HEK293T (cell line): ENCODE measurements at regions not wholly inside any gene's neighbourhood (a gene's known extent, or its start where the extent isn't known, plus 50 kb on each side); places are given as distances from the start of the nearest gene placed in this dataset.
A peak's percentile ranks its signal among the peaks of the same experiment; 100 is the strongest.
"Not testable (repeated sequence)": the region's sequence is repeated elsewhere in the genome, so short reads cannot be mapped to it uniquely, and the experiment has no call there.

ENCODE experiments used
- CTCF ChIA-PET: fragments of 350-600 bp; formaldehyde crosslinking; extraction: SDS; loops from one replicate; lab custom pipeline; 2021; ENCODE audit warnings: antibody characterized with exemption, inconsistent platforms; lab: Yijun Ruan, JAX
- POLR2A ChIA-PET: fragments of 350-600 bp; formaldehyde crosslinking; extraction: SDS; loops from one replicate; lab custom pipeline; 2020; ENCODE audit warnings: antibody characterized with exemption, inconsistent platforms; lab: Yijun Ruan, JAX
- DNase-seq: peaks from one replicate; pipeline ENCODE4 v3.0.0; 2012; ENCODE audit warnings: mixed read lengths; ENCODE audit errors: extremely low spot score
- ARNT ChIP-seq: fragments of 450-650 bp; IDR thresholded peaks from 2 replicates; pipeline ENCODE4 v1.6.1; 2017; ENCODE audit warnings: mild to moderate bottlenecking
- BHLHE40 ChIP-seq: fragments of 450-650 bp; IDR thresholded peaks from 2 replicates; pipeline ENCODE4 v1.6.1; 2016; ENCODE audit warnings: mild to moderate bottlenecking, moderate library complexity, borderline replicate concordance
- CTBP1 ChIP-seq: fragments of 450-650 bp; IDR thresholded peaks from 2 replicates; pipeline ENCODE4 v1.6.1; 2016; ENCODE audit warnings: borderline replicate concordance
- ELF4 ChIP-seq: fragments of 450-650 bp; IDR thresholded peaks from 2 replicates; pipeline ENCODE4 v1.6.1; 2017; ENCODE audit warnings: antibody characterized with exemption
- FOXA1 ChIP-seq: fragments of 450-650 bp; IDR thresholded peaks from 2 replicates; pipeline ENCODE4 v1.6.1; 2016; ENCODE audit warnings: mild to moderate bottlenecking
- FOXK2 ChIP-seq: fragments of 450-650 bp; IDR thresholded peaks from 2 replicates; pipeline ENCODE4 v1.6.1; 2016; ENCODE audit warnings: mild to moderate bottlenecking
- FOXM1 ChIP-seq: fragments of 450-650 bp; IDR thresholded peaks from 2 replicates; pipeline ENCODE4 v1.6.1; 2017; ENCODE audit warnings: mild to moderate bottlenecking, borderline replicate concordance
- HDGF ChIP-seq: fragments of 450-650 bp; IDR thresholded peaks from 2 replicates; pipeline ENCODE4 v1.6.1; 2017; ENCODE audit warnings: antibody characterized with exemption, borderline replicate concordance
- L3MBTL2 ChIP-seq: fragments of 450-650 bp; conservative IDR thresholded peaks from 2 replicates; pipeline ENCODE4 v1.6.1; 2016; ENCODE audit warnings: mild to moderate bottlenecking
- LEF1 ChIP-seq: fragments of 450-650 bp; IDR thresholded peaks from 2 replicates; pipeline ENCODE4 v1.6.1; 2017; ENCODE audit warnings: mild to moderate bottlenecking, borderline replicate concordance
- NFRKB ChIP-seq: fragments of 450-650 bp; IDR thresholded peaks from 2 replicates; pipeline ENCODE4 v1.6.1; 2016; ENCODE audit warnings: mild to moderate bottlenecking, moderate library complexity
- PKNOX1 ChIP-seq: fragments of 450-650 bp; IDR thresholded peaks from 2 replicates; pipeline ENCODE4 v1.6.1; 2016
- SP1 ChIP-seq: fragments of 450-650 bp; IDR thresholded peaks from 2 replicates; pipeline ENCODE4 v1.6.1; 2017
- SUZ12 ChIP-seq: fragments of 450-650 bp; IDR thresholded peaks from 2 replicates; pipeline ENCODE4 v1.6.1; 2016; ENCODE audit warnings: mild to moderate bottlenecking
- TARDBP ChIP-seq: fragments of 450-650 bp; IDR thresholded peaks from 2 replicates; pipeline ENCODE4 v1.6.1; 2016
- ZNF384 ChIP-seq: fragments of 450-650 bp; IDR thresholded peaks from 2 replicates; pipeline ENCODE4 v1.6.1; 2016

DNA sequence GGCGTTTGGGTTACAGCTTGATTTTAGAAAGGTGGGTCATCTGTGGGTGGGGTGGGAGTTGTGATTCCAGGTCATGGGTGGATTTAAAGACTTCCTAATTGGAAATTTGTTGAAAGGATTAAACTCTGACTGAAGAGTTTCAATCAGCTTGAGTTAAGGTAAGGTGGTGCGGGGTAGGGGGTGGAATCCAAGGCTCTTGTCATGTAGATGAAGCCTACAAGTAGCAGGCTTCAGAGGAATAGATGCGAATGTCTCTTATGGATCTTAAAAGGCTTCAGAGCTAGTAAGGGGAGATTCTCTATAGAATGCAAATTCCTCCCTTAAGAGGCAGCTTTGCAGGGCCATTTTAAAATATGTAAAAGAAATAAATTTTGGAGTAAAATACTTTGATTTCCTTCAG lies 645.3 kb downstream of the FRK start:
- no peak for TF ChIP-seq TARDBP
- no peak for TF ChIP-seq LEF1
- no peak for TF ChIP-seq FOXA1
- no peak for TF ChIP-seq ELF4
- no peak for TF ChIP-seq L3MBTL2
- TF ChIP-seq BHLHE40 = no peak
- TF ChIP-seq SP1 = no peak
- no peak for TF ChIP-seq ARNT
- no peak for TF ChIP-seq FOXK2
- TF ChIP-seq NFRKB = no peak
- no peak for TF ChIP-seq CTBP1
- TF ChIP-seq FOXM1 = no peak
- TF ChIP-seq HDGF = no peak
- TF ChIP-seq PKNOX1 = no peak
- no peak for TF ChIP-seq SUZ12
- no peak for TF ChIP-seq ZNF384
- POLR2A ChIA-PET = no interaction called here

GRCh38 chr6:115414916-115415315 lies 645.8 kb downstream of the FRK start:
- DNase-seq, CTCF ChIA-PET, POLR2A ChIA-PET: not testable (repeated sequence)

More for the DNA sequence above, 645.3 kb downstream of the FRK start:
- no peak for DNase-seq
- CTCF ChIA-PET = no interaction called here

DNA sequence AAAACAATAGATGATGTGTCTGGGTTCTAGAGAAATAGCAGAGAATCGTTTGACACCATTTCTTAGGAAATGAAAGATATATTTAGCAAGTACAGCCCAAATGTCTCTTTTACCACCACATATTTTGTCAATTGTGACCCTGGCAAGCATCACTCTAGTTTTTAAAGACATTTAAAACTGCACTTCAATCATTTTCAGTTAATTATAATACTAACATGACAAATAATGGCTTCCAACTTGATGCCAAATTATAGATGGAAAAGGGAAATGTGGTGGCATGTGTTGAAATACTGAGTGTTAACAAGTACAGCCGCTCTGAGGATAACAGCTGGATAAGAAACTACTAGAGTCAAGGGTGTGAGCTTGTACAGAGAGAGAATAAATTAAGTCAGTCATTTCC lies 648.9 kb downstream of the FRK start:
- DNase-seq = no peak
- ChIA-PET POLR2A (no interaction called here), CTCF (no interaction called here)
- TF ChIP-seq ELF4 (no peak), BHLHE40 (no peak), FOXM1 (no peak), SUZ12 (no peak), LEF1 (no peak), ZNF384 (no peak), HDGF (no peak), ARNT (no peak), SP1 (no peak), FOXK2 (no peak), L3MBTL2 (no peak), TARDBP (no peak), CTBP1 (no peak), PKNOX1 (no peak), FOXA1 (no peak), NFRKB (no peak)

DNA sequence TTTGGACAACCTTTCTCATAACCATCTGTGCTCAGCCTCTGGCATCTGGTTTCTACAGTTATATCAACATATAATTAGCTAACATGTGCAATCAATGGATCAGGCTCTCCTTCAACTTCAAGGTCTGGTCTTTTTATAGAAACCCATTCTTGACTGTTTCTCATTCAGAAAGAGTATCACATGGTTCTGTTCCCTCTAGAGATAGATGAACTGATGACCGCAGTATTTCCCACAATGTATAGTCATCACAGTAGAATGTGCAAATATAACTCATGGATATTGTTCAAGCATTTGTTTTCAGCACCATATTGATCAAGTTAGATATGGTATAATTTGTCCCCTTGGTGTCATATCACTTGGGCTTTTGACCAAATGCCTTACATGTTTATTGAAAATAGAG lies 656.2 kb downstream of the FRK start:
- ChIA-PET CTCF (no interaction called here), POLR2A (no interaction called here)
- DNase-seq = no peak
- TF ChIP-seq HDGF (no peak), TARDBP (no peak), NFRKB (no peak), SP1 (no peak), FOXA1 (no peak), ELF4 (no peak), ZNF384 (no peak), ARNT (no peak), BHLHE40 (no peak), LEF1 (no peak), FOXM1 (no peak), FOXK2 (no peak), CTBP1 (no peak), L3MBTL2 (no peak), PKNOX1 (no peak), SUZ12 (no peak)

GRCh38 chr6:115398607-115399006 lies 662.1 kb downstream of the FRK start:
- DNase-seq = no peak
- CTCF ChIA-PET = no interaction called here
- no peak for TF ChIP-seq FOXK2
- peak; percentile 63 for TF ChIP-seq ZNF384
- POLR2A ChIA-PET = no interaction called here

GRCh38 chr6:115396112-115396906 lies 664.4 kb downstream of the FRK start:
- POLR2A ChIA-PET = no interaction called here
- DNase-seq = no peak
- TF ChIP-seq SP1 (no peak), L3MBTL2 (no peak), SUZ12 (no peak), PKNOX1 (no peak), BHLHE40 (no peak), CTBP1 (no peak), ELF4 (no peak), FOXK2 (no peak)
- CTCF ChIA-PET = no interaction called here
